Caco-2 (cell line): ENCODE measurements at regions not wholly inside any gene's neighbourhood (a gene's known extent, or its start where the extent isn't known, plus 50 kb on each side); places are given as distances from the start of the nearest gene placed in this dataset.
"Not testable (repeated sequence)": the region's sequence is repeated elsewhere in the genome, so short reads cannot be mapped to it uniquely, and the experiment has no call there.

Source experiments
- BruUV-seq: library from RNA; stranded (reverse); fragments of 400-500 nt; replicated peaks from 2 replicates; lab custom pipeline; 2021; lab: Mats Ljungman, UMichigan
- CTCF ChIA-PET: fragments of 300-600 bp; sonication (Branson Sonifier 250); formaldehyde crosslinking; loops from one replicate; lab custom pipeline; 2022; ENCODE audit warnings: antibody characterized with exemption; lab: Charles Lee
- POLR2A ChIA-PET: fragments of 300-600 bp; sonication (Branson Sonifier 250); formaldehyde crosslinking; loops from one replicate; lab custom pipeline; 2022; ENCODE audit warnings: antibody characterized with exemption; lab: Charles Lee
- DNase-seq, 2 experiments: peaks; one replicate each; pipeline versions ENCODE4 v3.0.0 to v3.0.0-alpha.2; 2020 to 2022
- H3K27me3 ChIP-seq: replicated peaks from 2 replicates; pipeline ENCODE4 v1.6.0; 2011; ENCODE audit warnings: low read length; ENCODE audit not compliant: control insufficient read depth, insufficient read depth
- H3K36me3 ChIP-seq: 2 replicates; pipeline ENCODE4 v1.5.1; 2011; ENCODE audit warnings: low read length; ENCODE audit not compliant: control insufficient read depth, insufficient read depth
- H3K4me1 ChIP-seq: fragments of 250-450 bp; sonication (Bioruptor Pico); 2 replicates; pipeline ENCODE4 v1.5.1; 2020; ENCODE audit warnings: mild to moderate bottlenecking
- H3K4me3 ChIP-seq: 2 replicates; pipeline ENCODE4 v1.5.1; 2011; ENCODE audit warnings: low read depth, mild to moderate bottlenecking, control low read depth, low read length
- H3K9me3 ChIP-seq: fragments of 250-450 bp; sonication (Bioruptor Pico); 2 replicates; pipeline ENCODE4 v1.5.1; 2020; ENCODE audit warnings: mild to moderate bottlenecking, moderate library complexity
- H3K27ac Mint-ChIP-seq: one replicate; pipeline ENCODE4 v1.8.0; 2022; ENCODE audit warnings: mixed read lengths; ENCODE audit not compliant: unreplicated experiment
- H3K27me3 Mint-ChIP-seq: one replicate; pipeline ENCODE4 v1.8.0; 2022; ENCODE audit warnings: mixed read lengths; ENCODE audit not compliant: insufficient read depth, unreplicated experiment
- H3K36me3 Mint-ChIP-seq: one replicate; pipeline ENCODE4 v1.8.0; 2022; ENCODE audit warnings: mild to moderate bottlenecking, mixed read lengths; ENCODE audit not compliant: insufficient read depth, unreplicated experiment
- H3K4me1 Mint-ChIP-seq: one replicate; pipeline ENCODE4 v1.8.0; 2022; ENCODE audit warnings: low read depth, mixed read lengths; ENCODE audit not compliant: unreplicated experiment
- H3K4me3 Mint-ChIP-seq: one replicate; pipeline ENCODE4 v1.8.0; 2022; ENCODE audit warnings: mild to moderate bottlenecking, moderate library complexity, mixed read lengths; ENCODE audit not compliant: unreplicated experiment
- H3K9me3 Mint-ChIP-seq: one replicate; pipeline ENCODE4 v1.8.0; 2022; ENCODE audit warnings: mixed read lengths; ENCODE audit not compliant: unreplicated experiment
- intact Hi-C: fragments of 100-400 bp; cut with micrococcal nuclease; formaldehyde crosslinking; loops from one replicate; pipeline ENCODE4 v1.10.0; 2022; ENCODE audit not compliant: unreplicated experiment
- TF ChIP-seq, protein P1 (sequence below), 2 experiments: fragments of 200-600 bp in 1 of 2; IDR thresholded peaks; 1 replicate in 1 of 2; 2 replicates in 1 of 2; pipeline versions ENCODE4 v1.5.1 to v1.8.0; 2011 to 2022; ENCODE audit warnings: antibody characterized with exemption in 1 of 2, control low read depth in 1 of 2, inconsistent platforms in 1 of 2, low read depth in 1 of 2, low read length in 1 of 2, mild to moderate bottlenecking in 1 of 2, moderate library complexity in 1 of 2; ENCODE audit not compliant: insufficient read depth in 1 of 2, severe bottlenecking in 1 of 2, unreplicated experiment in 1 of 2

DNA sequence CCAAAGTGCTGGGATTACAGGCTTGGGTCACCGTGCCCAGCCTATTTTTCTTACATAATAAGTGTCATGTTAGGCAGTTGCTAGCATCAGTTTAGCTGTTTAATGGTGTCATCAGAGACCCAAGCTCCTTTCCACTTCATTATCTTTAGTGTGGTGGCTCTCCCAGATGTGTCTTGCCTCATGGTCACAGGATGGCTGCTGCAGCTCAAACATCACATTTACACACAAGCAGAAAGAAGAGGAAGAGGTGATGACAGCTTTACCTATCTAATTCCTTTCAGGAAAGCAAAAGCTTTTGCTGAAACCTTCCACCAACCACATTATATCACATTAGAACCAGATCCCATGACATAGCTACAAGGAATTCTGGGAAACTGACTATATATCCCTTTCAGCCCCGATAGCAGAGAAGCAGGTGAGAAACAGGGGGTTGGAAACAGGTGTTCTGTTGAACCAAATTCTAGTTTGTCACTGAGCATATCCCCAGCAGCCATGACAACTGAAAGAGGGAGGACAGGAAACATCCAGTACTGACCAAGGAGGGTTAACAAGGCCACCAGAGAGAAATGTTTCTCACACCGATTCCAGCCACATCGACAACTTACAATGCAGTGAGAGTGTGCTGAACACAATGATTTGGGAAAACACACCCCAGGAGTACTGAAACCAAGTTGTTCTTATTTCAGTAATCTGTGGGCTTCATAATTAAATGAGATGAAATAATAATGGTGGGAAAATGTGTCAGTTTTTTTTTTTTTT lies 617.0 kb downstream of the UQCRFS1 start:
- no TSS peak for BruUV-seq
- Mint-ChIP-seq H3K9me3 (peaks cover 13% of the 10 kb centered on the region), H3K4me1 (no peaks in the 10 kb centered on the region), H3K27ac (no peak overlapping the region), H3K36me3 (no peaks in the 10 kb centered on the region), H3K4me3 (no peak overlapping the region), H3K27me3 (peaks cover 12% of the 10 kb centered on the region)
- H3K27me3 ChIP-seq, result no peaks in the 10 kb centered on the region
- no peak overlapping the region for H3K4me3 ChIP-seq
- no peaks in the 10 kb centered on the region for H3K36me3 ChIP-seq
- no peaks in the 10 kb centered on the region for H3K9me3 ChIP-seq
- ChIA-PET POLR2A (no interaction called here), CTCF (no interaction called here)
- intact Hi-C loops, result no loop called here
- TF ChIP-seq, protein P1, sequence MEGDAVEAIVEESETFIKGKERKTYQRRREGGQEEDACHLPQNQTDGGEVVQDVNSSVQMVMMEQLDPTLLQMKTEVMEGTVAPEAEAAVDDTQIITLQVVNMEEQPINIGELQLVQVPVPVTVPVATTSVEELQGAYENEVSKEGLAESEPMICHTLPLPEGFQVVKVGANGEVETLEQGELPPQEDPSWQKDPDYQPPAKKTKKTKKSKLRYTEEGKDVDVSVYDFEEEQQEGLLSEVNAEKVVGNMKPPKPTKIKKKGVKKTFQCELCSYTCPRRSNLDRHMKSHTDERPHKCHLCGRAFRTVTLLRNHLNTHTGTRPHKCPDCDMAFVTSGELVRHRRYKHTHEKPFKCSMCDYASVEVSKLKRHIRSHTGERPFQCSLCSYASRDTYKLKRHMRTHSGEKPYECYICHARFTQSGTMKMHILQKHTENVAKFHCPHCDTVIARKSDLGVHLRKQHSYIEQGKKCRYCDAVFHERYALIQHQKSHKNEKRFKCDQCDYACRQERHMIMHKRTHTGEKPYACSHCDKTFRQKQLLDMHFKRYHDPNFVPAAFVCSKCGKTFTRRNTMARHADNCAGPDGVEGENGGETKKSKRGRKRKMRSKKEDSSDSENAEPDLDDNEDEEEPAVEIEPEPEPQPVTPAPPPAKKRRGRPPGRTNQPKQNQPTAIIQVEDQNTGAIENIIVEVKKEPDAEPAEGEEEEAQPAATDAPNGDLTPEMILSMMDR (IDR thresholded peaks at IDR 0.05; ENCODE audit: insufficient read depth in 1 of 2, low read depth in 1 of 2, low read length in 1 of 2, severe bottlenecking in 1 of 2, unreplicated experiment in 1 of 2), result no peak
- no peaks in the 10 kb centered on the region for H3K4me1 ChIP-seq
- no peak for DNase-seq

- no peaks in the 10 kb centered on the region for H3K36me3 Mint-ChIP-seq
- H3K27ac Mint-ChIP-seq, result no peak overlapping the region
- CTCF ChIA-PET, result no interaction called here
- H3K4me1 Mint-ChIP-seq, result no peaks in the 10 kb centered on the region
- intact Hi-C loops, result no loop called here
- peaks cover 13% of the 10 kb centered on the region for H3K9me3 Mint-ChIP-seq
- Histone ChIP-seq H3K27me3 (no peaks in the 10 kb centered on the region), H3K4me1 (no peaks in the 10 kb centered on the region), H3K36me3 (no peaks in the 10 kb centered on the region), H3K9me3 (no peaks in the 10 kb centered on the region), H3K4me3 (no peak overlapping the region)
- TF ChIP-seq, protein P1 (IDR thresholded peaks at IDR 0.05; ENCODE audit: insufficient read depth in 1 of 2, low read depth in 1 of 2, low read length in 1 of 2, severe bottlenecking in 1 of 2, unreplicated experiment in 1 of 2), result no peak
- POLR2A ChIA-PET, result no interaction called here
- DNase-seq, result no peak
- H3K27me3 Mint-ChIP-seq, result peaks cover 12% of the 10 kb centered on the region
- H3K4me3 Mint-ChIP-seq, result no peak overlapping the region
- no TSS peak for BruUV-seq
Measured at GRCh38 chr19:28594737-28595136, 618.2 kb downstream of the UQCRFS1 start.

- H3K9me3 Mint-ChIP-seq, H3K4me1 Mint-ChIP-seq, H3K4me1 ChIP-seq, intact Hi-C loops, CTCF ChIA-PET, H3K4me3 Mint-ChIP-seq, BruUV-seq, H3K36me3 ChIP-seq, H3K9me3 ChIP-seq, H3K27ac Mint-ChIP-seq, H3K36me3 Mint-ChIP-seq, H3K27me3 ChIP-seq, H3K4me3 ChIP-seq, POLR2A ChIA-PET, DNase-seq: not testable (repeated sequence)
- peaks cover 14% of the 10 kb centered on the region for H3K27me3 Mint-ChIP-seq
Measured at GRCh38 chr19:28589991-28590411, 623.0 kb downstream of the UQCRFS1 start.
